ENCODE measurements at regions not wholly inside any gene's neighbourhood (a gene's known extent, or its start where the extent isn't known, plus 50 kb on each side); places are given as distances from the start of the nearest gene placed in this dataset.

DNA sequence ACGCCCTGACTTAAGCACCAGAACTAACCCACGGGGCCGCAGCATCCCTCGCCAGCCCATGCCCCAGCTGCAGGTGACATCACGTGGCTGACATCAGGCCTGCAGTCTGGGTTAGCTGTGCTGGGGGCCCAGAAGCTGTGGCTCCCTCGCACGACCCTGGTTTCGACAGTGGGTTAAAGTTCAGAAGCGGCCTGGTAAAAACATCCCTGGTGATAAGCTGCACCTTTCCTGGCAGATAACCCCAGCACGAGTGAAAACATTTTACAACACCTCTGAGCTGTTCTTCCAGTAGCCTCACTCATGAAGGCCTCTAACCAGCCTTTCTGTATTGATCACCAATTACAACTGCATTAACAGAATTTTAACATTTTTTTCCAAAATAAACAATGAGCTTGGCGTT is 136.4 kb upstream of the RREB1 start:
- Histone ChIP-seq H3K4me2 (no peak overlapping the region), H3K4me1 (no peaks in the 10 kb centered on the region), H3K27ac (no peak overlapping the region), H3K9ac (no peak overlapping the region), H3K9me3 (ENCODE audit: low read depth) (no peaks in the 10 kb centered on the region), H3K79me2 (ENCODE audit: low read depth) (no peaks in the 10 kb centered on the region), H3K27me3 (no peaks in the 10 kb centered on the region), H4K20me1 (ENCODE audit: low read depth) (no peaks in the 10 kb centered on the region), H3F3A (ENCODE audit: low read depth) (no peaks in the 10 kb centered on the region), H3K4me3 (no peak overlapping the region), H2AFZ (replicated peaks) (no peak overlapping the region), H3K36me3 (no peaks in the 10 kb centered on the region)
- no peaks in the 10 kb centered on the region for H3K9me3 Mint-ChIP-seq
- H3K27me3 Mint-ChIP-seq (ENCODE audit: insufficient read depth, low read depth), result peaks cover 4% of the 10 kb centered on the region
- H3K4me3 Mint-ChIP-seq, result no peak overlapping the region
- H3K4me1 Mint-ChIP-seq, result no peaks in the 10 kb centered on the region
- TF ChIP-seq EZH2 (IDR thresholded peaks at IDR 0.05), result no peak
- no peak for TF ChIP-seq EZH2phosphoT487 (IDR thresholded peaks at IDR 0.05)
- TF ChIP-seq, protein P1, sequence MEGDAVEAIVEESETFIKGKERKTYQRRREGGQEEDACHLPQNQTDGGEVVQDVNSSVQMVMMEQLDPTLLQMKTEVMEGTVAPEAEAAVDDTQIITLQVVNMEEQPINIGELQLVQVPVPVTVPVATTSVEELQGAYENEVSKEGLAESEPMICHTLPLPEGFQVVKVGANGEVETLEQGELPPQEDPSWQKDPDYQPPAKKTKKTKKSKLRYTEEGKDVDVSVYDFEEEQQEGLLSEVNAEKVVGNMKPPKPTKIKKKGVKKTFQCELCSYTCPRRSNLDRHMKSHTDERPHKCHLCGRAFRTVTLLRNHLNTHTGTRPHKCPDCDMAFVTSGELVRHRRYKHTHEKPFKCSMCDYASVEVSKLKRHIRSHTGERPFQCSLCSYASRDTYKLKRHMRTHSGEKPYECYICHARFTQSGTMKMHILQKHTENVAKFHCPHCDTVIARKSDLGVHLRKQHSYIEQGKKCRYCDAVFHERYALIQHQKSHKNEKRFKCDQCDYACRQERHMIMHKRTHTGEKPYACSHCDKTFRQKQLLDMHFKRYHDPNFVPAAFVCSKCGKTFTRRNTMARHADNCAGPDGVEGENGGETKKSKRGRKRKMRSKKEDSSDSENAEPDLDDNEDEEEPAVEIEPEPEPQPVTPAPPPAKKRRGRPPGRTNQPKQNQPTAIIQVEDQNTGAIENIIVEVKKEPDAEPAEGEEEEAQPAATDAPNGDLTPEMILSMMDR (IDR thresholded peaks at IDR 0.05), result no peak
- H3K27ac Mint-ChIP-seq, result peak overlapping the region; percentile 17
- no peak for DNase-seq (ENCODE audit: low spot score)
- no peaks in the 10 kb centered on the region for H3K36me3 Mint-ChIP-seq

DNA sequence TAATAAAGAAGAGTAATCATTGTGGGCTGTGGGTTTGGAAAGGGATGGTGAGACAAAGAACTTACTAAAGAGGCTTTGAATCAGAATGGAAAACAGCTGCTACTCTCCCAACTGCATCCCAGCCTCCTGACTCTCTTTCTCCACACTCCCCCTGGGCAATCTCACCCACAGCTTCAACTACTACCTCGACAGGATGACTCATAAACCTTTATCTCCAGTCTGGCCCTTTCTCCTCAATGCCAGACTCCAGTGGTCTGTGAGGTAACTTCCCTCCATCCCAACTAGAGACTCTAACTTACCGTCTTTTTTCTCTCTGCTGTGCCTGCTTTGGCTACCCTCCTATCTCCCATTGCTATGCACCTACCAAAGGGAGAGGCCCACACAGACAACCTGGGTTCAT is 135.3 kb upstream of the RREB1 start:
- no peaks in the 10 kb centered on the region for H3K36me3 ChIP-seq
- Mint-ChIP-seq H3K27me3 (ENCODE audit: insufficient read depth, low read depth) (peaks cover 4% of the 10 kb centered on the region), H3K4me1 (no peaks in the 10 kb centered on the region), H3K36me3 (no peaks in the 10 kb centered on the region), H3K4me3 (no peak overlapping the region), H3K9me3 (no peaks in the 10 kb centered on the region), H3K27ac (no peak overlapping the region)
- no peak overlapping the region for H3K9ac ChIP-seq
- no peak overlapping the region for H3K4me2 ChIP-seq
- no peak for DNase-seq (ENCODE audit: low spot score)
- no peaks in the 10 kb centered on the region for H3K9me3 ChIP-seq (ENCODE audit: low read depth)
- H3K4me1 ChIP-seq, result no peaks in the 10 kb centered on the region
- H2AFZ ChIP-seq (replicated peaks), result no peak overlapping the region
- no peaks in the 10 kb centered on the region for H4K20me1 ChIP-seq (ENCODE audit: low read depth)
- no peaks in the 10 kb centered on the region for H3K27me3 ChIP-seq
- H3K4me3 ChIP-seq, result no peak overlapping the region
- no peak for TF ChIP-seq EZH2 (IDR thresholded peaks at IDR 0.05)
- TF ChIP-seq EZH2phosphoT487 (IDR thresholded peaks at IDR 0.05), result no peak
- TF ChIP-seq, protein P1 (IDR thresholded peaks at IDR 0.05), result no peak
- H3K79me2 ChIP-seq (ENCODE audit: low read depth), result no peaks in the 10 kb centered on the region
- no peaks in the 10 kb centered on the region for H3F3A ChIP-seq (ENCODE audit: low read depth)
- H3K27ac ChIP-seq, result no peak overlapping the region

DNA sequence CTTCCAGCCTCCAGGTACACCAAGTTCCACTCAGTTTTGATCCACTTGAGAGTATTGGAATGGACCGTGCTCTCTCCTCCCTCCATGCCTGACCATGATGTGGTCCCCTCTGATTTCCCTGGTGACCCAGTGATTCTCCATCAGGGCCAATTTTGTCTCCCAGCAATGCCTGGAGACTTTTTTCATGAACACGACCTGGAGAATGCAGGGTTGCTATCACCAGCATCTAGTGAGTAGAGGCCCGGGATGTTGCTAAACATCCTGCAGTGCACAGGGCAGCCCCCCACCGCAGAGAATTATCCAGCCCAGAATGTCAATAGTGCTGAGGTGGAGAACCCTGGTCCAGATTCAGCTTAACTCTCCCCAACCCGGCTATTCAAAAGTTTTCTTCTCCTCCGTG is 134.0 kb upstream of the RREB1 start:
- no peak for DNase-seq (ENCODE audit: low spot score)
- no peak overlapping the region for H3K4me3 Mint-ChIP-seq
- no peak for TF ChIP-seq EZH2phosphoT487 (IDR thresholded peaks at IDR 0.05)
- no peak for TF ChIP-seq EZH2 (IDR thresholded peaks at IDR 0.05)
- TF ChIP-seq, protein P1 (IDR thresholded peaks at IDR 0.05), result no peak

More for the DNA sequence above, 134.0 kb upstream of the RREB1 start:
- Histone ChIP-seq H3K9ac (no peak overlapping the region), H2AFZ (replicated peaks) (no peak overlapping the region), H3F3A (ENCODE audit: low read depth) (no peaks in the 10 kb centered on the region), H3K4me2 (no peak overlapping the region), H3K9me3 (ENCODE audit: low read depth) (no peaks in the 10 kb centered on the region), H3K79me2 (ENCODE audit: low read depth) (no peaks in the 10 kb centered on the region), H3K4me1 (no peaks in the 10 kb centered on the region), H3K4me3 (no peak overlapping the region), H3K36me3 (no peaks in the 10 kb centered on the region), H3K27ac (no peak overlapping the region), H4K20me1 (ENCODE audit: low read depth) (no peaks in the 10 kb centered on the region), H3K27me3 (no peaks in the 10 kb centered on the region)
- H3K9me3 Mint-ChIP-seq, result no peaks in the 10 kb centered on the region
- H3K36me3 Mint-ChIP-seq, result no peaks in the 10 kb centered on the region
- H3K27ac Mint-ChIP-seq, result no peak overlapping the region
- H3K4me1 Mint-ChIP-seq, result no peaks in the 10 kb centered on the region
- peaks cover 6% of the 10 kb centered on the region for H3K27me3 Mint-ChIP-seq (ENCODE audit: insufficient read depth, low read depth)

Data from neural progenitor cell (in vitro differentiated cells).